RPMI8226 (cell line): ENCODE measurements at regions not wholly inside any gene's neighbourhood (a gene's known extent, or its start where the extent isn't known, plus 50 kb on each side); places are given as distances from the start of the nearest gene placed in this dataset.
"Not testable (repeated sequence)": the region's sequence is repeated elsewhere in the genome, so short reads cannot be mapped to it uniquely, and the experiment has no call there.

Source experiments
- DNase-seq: peaks from one replicate; pipeline ENCODE4 v3.0.0-alpha.2; 2015

- no peak for DNase-seq
Measured at GRCh38 chrX:112359906-112360305, 277.3 kb upstream of the TRPC5 start.

GRCh38 chrX:112355931-112356330 lies 273.4 kb upstream of the TRPC5 start:
- no peak for DNase-seq

GRCh38 chrX:112341598-112341997 lies 259.0 kb upstream of the TRPC5 start:
- DNase-seq = no peak

- DNase-seq = no peak
Measured at GRCh38 chrX:112313201-112313600, 230.6 kb upstream of the TRPC5 start.

DNA sequence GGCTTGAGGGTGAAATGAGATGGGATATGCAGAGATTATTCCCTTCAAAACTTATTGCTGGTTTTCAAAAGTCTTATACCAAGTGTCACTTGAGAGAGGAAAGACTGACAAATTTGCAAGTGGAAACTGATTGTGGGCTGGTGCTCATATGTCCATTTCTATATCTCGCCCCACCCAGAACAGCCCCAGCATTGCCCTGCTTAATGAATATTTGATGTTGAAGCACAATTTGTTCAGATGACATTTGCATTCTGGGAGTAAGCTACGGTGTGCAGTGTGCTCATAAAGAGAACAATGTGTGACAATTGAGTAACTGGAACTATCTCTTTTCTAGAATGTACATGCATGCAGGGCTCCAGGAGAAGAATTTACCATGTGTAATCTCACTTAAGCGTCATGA lies 223.5 kb upstream of the TRPC5 start:
- DNase-seq = no peak

GRCh38 chrX:112279940-112280339 lies 197.4 kb upstream of the TRPC5 start:
- no peak for DNase-seq

DNA sequence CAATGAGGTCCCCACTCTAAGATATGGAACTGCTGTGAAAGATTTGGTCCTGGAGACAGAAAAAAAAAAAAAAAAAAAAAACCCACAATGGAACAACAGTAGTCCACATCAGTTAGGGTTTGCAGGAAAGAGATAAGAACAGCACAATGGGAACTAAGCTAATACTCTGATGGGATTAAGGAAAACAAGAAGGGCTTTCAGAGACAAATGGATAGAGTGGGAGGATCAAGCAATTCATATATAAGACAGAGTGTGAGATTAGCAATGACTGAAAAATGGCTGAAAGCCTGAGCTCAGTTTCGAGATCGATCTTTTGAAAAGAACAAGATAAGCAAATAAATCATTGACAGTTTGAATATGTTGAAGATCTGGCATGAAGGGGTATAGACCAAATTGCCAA lies 188.4 kb upstream of the TRPC5 start:
- no peak for DNase-seq

DNA sequence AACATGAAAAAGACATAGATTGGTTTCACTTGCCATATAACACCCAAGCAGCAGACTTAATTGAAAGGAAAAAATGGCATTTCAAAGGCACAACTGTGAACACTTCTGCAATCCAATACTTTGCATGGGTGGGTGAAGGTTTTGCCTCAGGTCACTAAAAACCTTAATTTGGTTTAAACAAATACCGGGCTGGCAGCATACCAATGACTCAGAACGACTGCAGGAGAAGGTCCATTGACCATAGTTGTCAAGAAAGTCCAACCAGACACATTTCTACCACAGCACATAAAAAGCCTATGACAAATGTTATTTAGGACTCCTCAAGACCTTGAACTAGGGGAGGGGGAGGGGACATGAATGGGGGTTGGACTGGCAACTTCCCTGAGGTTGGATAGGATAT lies 183.6 kb upstream of the TRPC5 start:
- no peak for DNase-seq

- DNase-seq = no peak
Measured at GRCh38 chrX:112259375-112259774, 176.8 kb upstream of the TRPC5 start.

GRCh38 chrX:112254896-112255295 lies 172.3 kb upstream of the TRPC5 start:
- DNase-seq = no peak

GRCh38 chrX:112247714-112248113 lies 165.1 kb upstream of the TRPC5 start:
- no peak for DNase-seq

GRCh38 chrX:112235547-112235946 lies 153.0 kb upstream of the TRPC5 start:
- DNase-seq = no peak

- DNase-seq = no peak
Measured at GRCh38 chrX:112233164-112233563, 150.6 kb upstream of the TRPC5 start.

- not testable (repeated sequence) for DNase-seq
Measured at GRCh38 chrX:112226795-112227194, 144.2 kb upstream of the TRPC5 start.

- no peak for DNase-seq
Measured at GRCh38 chrX:112223391-112223790, 140.8 kb upstream of the TRPC5 start.

GRCh38 chrX:112218388-112218787 lies 135.8 kb upstream of the TRPC5 start:
- no peak for DNase-seq

GRCh38 chrX:112211459-112211858 lies 128.9 kb upstream of the TRPC5 start:
- DNase-seq = no peak

DNA sequence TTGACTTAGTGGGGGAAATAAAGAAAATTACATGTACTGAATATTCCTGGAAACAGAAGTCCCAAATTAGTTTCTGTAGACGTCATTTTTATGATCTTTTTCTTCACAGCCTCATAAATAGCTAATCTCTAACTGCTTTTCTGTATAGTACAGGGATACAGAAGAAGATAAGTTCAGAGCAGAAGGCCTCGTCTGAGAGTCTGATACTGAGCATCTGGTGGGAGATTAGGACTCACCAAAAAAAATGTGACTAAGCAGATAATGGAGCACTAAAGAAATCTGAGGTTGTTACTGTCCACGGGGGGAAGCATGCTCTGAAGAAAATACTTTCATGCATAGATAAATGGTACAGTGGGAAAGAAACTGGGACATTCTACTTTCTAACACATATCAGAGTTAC lies 115.3 kb upstream of the TRPC5 start:
- no peak for DNase-seq

DNA sequence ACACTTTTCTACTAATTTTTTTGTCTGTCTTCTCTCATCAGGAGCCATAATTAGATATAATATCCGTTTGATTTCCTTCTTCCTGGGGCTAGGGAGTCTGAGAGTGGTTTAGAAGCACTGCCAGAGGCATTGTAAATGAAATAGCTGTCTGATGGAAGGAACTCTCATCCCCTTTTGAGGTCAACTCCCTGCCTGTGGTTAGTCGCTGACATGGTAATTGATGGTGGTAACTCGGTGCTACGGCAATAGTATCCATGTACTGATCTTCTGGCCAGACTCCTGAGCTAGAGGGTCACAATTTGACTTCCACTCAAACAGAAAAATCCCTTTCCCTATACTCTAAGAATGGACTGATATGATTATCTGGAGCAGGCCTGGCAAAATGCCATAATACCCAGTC lies 108.1 kb upstream of the TRPC5 start:
- DNase-seq = no peak

DNA sequence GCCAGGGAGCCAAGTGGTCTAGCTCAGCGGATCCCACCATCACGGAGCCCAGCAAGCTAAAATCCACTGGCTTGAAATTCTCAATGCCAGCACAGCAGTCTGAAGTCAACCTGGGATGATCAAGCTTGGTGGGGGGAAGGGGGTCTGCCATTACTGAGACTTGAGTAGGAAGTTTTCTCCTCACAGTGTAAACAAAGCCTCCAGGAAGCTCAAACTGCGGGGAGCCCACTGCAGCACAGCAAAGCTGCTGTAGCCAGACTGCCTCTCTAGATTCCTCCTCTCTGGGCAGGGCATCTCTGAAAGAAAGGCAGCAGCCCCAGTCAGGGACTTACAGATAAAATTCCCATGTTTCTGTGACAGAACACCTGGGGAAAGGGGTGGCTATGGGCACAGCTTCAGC lies 98.8 kb upstream of the TRPC5 start:
- DNase-seq = not testable (repeated sequence)

GRCh38 chrX:112164420-112164819 lies 81.8 kb upstream of the TRPC5 start:
- peak; percentile 18 for DNase-seq

- DNase-seq = no peak
Measured at GRCh38 chrX:112163906-112164305, 81.3 kb upstream of the TRPC5 start.

- no peak for DNase-seq
Measured at GRCh38 chrX:112148397-112148796, 65.8 kb upstream of the TRPC5 start.

- DNase-seq = peak; percentile 9
Measured at GRCh38 chrX:112147206-112147605, 64.6 kb upstream of the TRPC5 start.

DNA sequence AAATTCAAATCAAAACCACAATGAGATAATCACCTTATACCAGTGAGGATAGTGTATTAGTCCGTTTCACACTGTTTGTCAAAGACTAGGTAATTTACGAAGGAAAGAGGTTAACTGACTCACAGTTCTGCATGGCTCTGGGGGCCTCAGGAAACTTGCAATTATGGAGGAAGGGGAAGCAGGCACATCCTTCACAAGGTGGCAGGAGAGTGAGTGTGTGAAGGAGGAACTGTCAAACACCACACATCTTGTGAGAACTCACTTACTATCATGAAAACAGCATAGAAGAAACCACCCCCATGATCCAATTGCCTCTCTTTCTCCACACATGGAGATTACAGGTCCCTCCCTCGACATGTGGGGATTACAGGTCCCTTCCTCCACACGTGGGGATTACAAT lies 54.7 kb upstream of the TRPC5 start:
- DNase-seq = no peak
